ENCODE measurements at regions not wholly inside any gene's neighbourhood (a gene's known extent, or its start where the extent isn't known, plus 50 kb on each side); places are given as distances from the start of the nearest gene placed in this dataset.

DNA sequence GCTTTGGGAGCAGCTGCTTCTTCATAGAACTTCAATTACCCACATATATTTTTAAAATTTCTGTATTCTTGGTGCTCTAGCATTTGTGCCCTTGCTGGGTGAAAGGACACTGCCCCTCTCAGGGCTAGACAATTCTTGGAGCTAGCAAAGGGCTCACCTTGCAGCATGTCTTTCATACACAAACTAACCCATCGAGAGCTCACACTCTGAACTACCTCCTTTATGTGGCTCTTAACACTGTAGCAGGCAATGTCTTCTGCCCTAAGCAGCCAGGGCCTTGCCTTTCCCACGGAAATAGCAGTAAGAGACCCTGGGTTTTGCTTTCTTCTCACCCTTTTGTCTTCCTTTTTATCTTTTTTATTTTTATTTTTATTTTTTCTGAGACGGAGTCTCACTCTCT is 234.0 kb downstream of the ACTR3 start:
- Histone ChIP-seq H3K9ac (ENCODE audit: low read length) (no peak overlapping the region), H3K9me2 (replicated peaks; ENCODE audit: insufficient read depth, low read length) (no peaks in the 10 kb centered on the region), H3F3A (ENCODE audit: insufficient read depth, low read length) (no peaks in the 10 kb centered on the region), H3K27ac (ENCODE audit: low read length) (no peak overlapping the region), H3K9me3 (replicated peaks; ENCODE audit: insufficient read depth, low read length) (no peaks in the 10 kb centered on the region), H4K20me1 (ENCODE audit: insufficient read depth, low read length) (no peaks in the 10 kb centered on the region), H3K4me2 (ENCODE audit: low read depth, low read length) (no peak overlapping the region), H2AFZ (ENCODE audit: low read length) (no peak overlapping the region), H3K27me3 (replicated peaks; ENCODE audit: insufficient read depth, low read length) (no peaks in the 10 kb centered on the region), H3K36me3 (replicated peaks; ENCODE audit: insufficient read depth, low read length) (no peaks in the 10 kb centered on the region), H3K4me1 (ENCODE audit: low read length) (no peaks in the 10 kb centered on the region), H3K79me2 (ENCODE audit: low read length) (no peaks in the 10 kb centered on the region), H3K4me3 (ENCODE audit: low read length) (no peak overlapping the region)
- TF ChIP-seq, protein P1, sequence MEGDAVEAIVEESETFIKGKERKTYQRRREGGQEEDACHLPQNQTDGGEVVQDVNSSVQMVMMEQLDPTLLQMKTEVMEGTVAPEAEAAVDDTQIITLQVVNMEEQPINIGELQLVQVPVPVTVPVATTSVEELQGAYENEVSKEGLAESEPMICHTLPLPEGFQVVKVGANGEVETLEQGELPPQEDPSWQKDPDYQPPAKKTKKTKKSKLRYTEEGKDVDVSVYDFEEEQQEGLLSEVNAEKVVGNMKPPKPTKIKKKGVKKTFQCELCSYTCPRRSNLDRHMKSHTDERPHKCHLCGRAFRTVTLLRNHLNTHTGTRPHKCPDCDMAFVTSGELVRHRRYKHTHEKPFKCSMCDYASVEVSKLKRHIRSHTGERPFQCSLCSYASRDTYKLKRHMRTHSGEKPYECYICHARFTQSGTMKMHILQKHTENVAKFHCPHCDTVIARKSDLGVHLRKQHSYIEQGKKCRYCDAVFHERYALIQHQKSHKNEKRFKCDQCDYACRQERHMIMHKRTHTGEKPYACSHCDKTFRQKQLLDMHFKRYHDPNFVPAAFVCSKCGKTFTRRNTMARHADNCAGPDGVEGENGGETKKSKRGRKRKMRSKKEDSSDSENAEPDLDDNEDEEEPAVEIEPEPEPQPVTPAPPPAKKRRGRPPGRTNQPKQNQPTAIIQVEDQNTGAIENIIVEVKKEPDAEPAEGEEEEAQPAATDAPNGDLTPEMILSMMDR (IDR thresholded peaks at IDR 0.05; ENCODE audit: low read length) = no peak
- TF ChIP-seq EZH2phosphoT487 (IDR thresholded peaks at IDR 0.05; ENCODE audit: low read length) (no peak), EZH2 (optimal IDR thresholded peaks at IDR 0.05; ENCODE audit: low read depth, low read length) (no peak)
- DNase-seq = no peak

DNA sequence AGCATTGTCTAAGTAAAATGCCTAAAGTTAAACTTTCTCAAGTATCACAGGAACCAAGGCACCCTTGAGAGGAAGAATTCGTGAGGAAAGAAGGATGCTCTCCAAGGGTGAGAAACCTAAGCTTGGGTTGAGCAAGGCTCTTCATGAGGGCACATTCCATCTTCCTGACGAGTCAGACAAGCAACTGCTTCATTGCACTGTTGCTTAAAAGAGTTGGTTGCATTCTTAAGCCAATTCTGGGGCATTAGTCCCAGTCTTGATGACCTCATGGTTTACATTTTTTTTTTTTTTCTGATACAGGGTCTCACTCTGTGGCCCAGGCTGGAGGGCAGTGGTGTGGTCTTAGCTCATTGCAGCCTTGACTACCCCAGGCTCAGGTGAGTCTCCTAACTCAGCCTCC is 237.5 kb downstream of the ACTR3 start:
- TF ChIP-seq, protein P1 (IDR thresholded peaks at IDR 0.05; ENCODE audit: low read length) = no peak
- TF ChIP-seq EZH2 (optimal IDR thresholded peaks at IDR 0.05; ENCODE audit: low read depth, low read length) = no peak
- no peak for TF ChIP-seq EZH2phosphoT487 (IDR thresholded peaks at IDR 0.05; ENCODE audit: low read length)
- Histone ChIP-seq H4K20me1 (ENCODE audit: insufficient read depth, low read length) (no peaks in the 10 kb centered on the region), H3K4me3 (ENCODE audit: low read length) (no peak overlapping the region), H3K79me2 (ENCODE audit: low read length) (no peaks in the 10 kb centered on the region), H3K4me2 (ENCODE audit: low read depth, low read length) (no peak overlapping the region), H2AFZ (ENCODE audit: low read length) (no peak overlapping the region), H3K27ac (ENCODE audit: low read length) (no peak overlapping the region), H3K36me3 (replicated peaks; ENCODE audit: insufficient read depth, low read length) (no peaks in the 10 kb centered on the region), H3K27me3 (replicated peaks; ENCODE audit: insufficient read depth, low read length) (no peaks in the 10 kb centered on the region), H3K9me2 (replicated peaks; ENCODE audit: insufficient read depth, low read length) (no peaks in the 10 kb centered on the region), H3K9ac (ENCODE audit: low read length) (no peak overlapping the region), H3F3A (ENCODE audit: insufficient read depth, low read length) (no peaks in the 10 kb centered on the region), H3K4me1 (ENCODE audit: low read length) (no peaks in the 10 kb centered on the region), H3K9me3 (replicated peaks; ENCODE audit: insufficient read depth, low read length) (no peaks in the 10 kb centered on the region)
- DNase-seq = no peak

- Histone ChIP-seq H3K79me2 (ENCODE audit: low read length) (no peaks in the 10 kb centered on the region), H4K20me1 (ENCODE audit: insufficient read depth, low read length) (no peaks in the 10 kb centered on the region), H3F3A (ENCODE audit: insufficient read depth, low read length) (no peaks in the 10 kb centered on the region), H3K9ac (ENCODE audit: low read length) (no peak overlapping the region), H3K4me2 (ENCODE audit: low read depth, low read length) (no peak overlapping the region), H3K9me3 (replicated peaks; ENCODE audit: insufficient read depth, low read length) (no peaks in the 10 kb centered on the region), H3K27ac (ENCODE audit: low read length) (no peak overlapping the region), H3K27me3 (replicated peaks; ENCODE audit: insufficient read depth, low read length) (no peaks in the 10 kb centered on the region), H3K9me2 (replicated peaks; ENCODE audit: insufficient read depth, low read length) (no peaks in the 10 kb centered on the region), H3K4me3 (ENCODE audit: low read length) (no peak overlapping the region), H3K36me3 (replicated peaks; ENCODE audit: insufficient read depth, low read length) (no peaks in the 10 kb centered on the region), H2AFZ (ENCODE audit: low read length) (no peak overlapping the region), H3K4me1 (ENCODE audit: low read length) (no peaks in the 10 kb centered on the region)
- TF ChIP-seq EZH2phosphoT487 (IDR thresholded peaks at IDR 0.05; ENCODE audit: low read length) (no peak), EZH2 (optimal IDR thresholded peaks at IDR 0.05; ENCODE audit: low read depth, low read length) (no peak)
- TF ChIP-seq, protein P1 (IDR thresholded peaks at IDR 0.05; ENCODE audit: low read length) = no peak
- DNase-seq = no peak
These were observed 238.4 kb downstream of the ACTR3 start for GRCh38 chr2:114128263-114128662.
